Astrocyte (in vitro differentiated cells and primary cell): ENCODE measurements at regions not wholly inside any gene's neighbourhood (a gene's known extent, or its start where the extent isn't known, plus 50 kb on each side); places are given as distances from the start of the nearest gene placed in this dataset.

Experiments used
- DNase-seq: peaks from one replicate; pipeline ENCODE4 v3.0.0-alpha.2; 2010; ENCODE audit warnings: low read depth
- FAIRE-seq: peaks from 2 replicates; lab custom pipeline; 2011; peaks lifted over from hg19 to GRCh38; lab: Jason Lieb, UNC
- H2AFZ ChIP-seq: 2 replicates; pipeline ENCODE4 v1.6.0; 2012; ENCODE audit warnings: low read depth, low read length, inconsistent platforms
- H3K27ac ChIP-seq: 2 replicates; pipeline ENCODE4 v1.5.1; 2011; ENCODE audit warnings: low read depth, low read length, inconsistent platforms
- H3K27me3 ChIP-seq: 2 replicates; pipeline ENCODE4 v1.6.0; 2011; ENCODE audit warnings: low read length, inconsistent platforms; ENCODE audit not compliant: insufficient read depth
- H3K36me3 ChIP-seq: 2 replicates; pipeline ENCODE4 v1.5.1; 2011; ENCODE audit warnings: low read length, inconsistent platforms; ENCODE audit not compliant: insufficient read depth
- H3K4me1 ChIP-seq: 2 replicates; pipeline ENCODE4 v1.5.1; 2011; ENCODE audit warnings: low read length, inconsistent platforms; ENCODE audit not compliant: insufficient read depth
- H3K4me2 ChIP-seq: 2 replicates; pipeline ENCODE4 v1.6.0; 2012; ENCODE audit warnings: low read length, inconsistent platforms
- H3K4me3 ChIP-seq: 2 replicates; pipeline ENCODE4 v1.5.1; 2011; ENCODE audit warnings: low read depth, mild to moderate bottlenecking, low read length, inconsistent platforms; ENCODE audit not compliant: insufficient read depth
- H3K79me2 ChIP-seq: 2 replicates; pipeline ENCODE4 v1.6.0; 2012; ENCODE audit warnings: mild to moderate bottlenecking, low read length, inconsistent platforms; ENCODE audit not compliant: insufficient read depth
- H3K9ac ChIP-seq: 2 replicates; pipeline ENCODE4 v1.6.0; 2012; ENCODE audit warnings: mild to moderate bottlenecking, low read length, inconsistent platforms
- H3K9me3 ChIP-seq: 2 replicates; pipeline ENCODE4 v1.5.1; 2012; ENCODE audit warnings: low read depth, mild to moderate bottlenecking, low read length, inconsistent platforms; ENCODE audit not compliant: insufficient read depth
- H4K20me1 ChIP-seq: 2 replicates; pipeline ENCODE4 v1.6.0; 2012; ENCODE audit warnings: low read length, inconsistent platforms; ENCODE audit not compliant: insufficient read depth
- H3K27ac Mint-ChIP-seq: one replicate; pipeline ENCODE4 v1.8.0; 2021; ENCODE audit warnings: mild to moderate bottlenecking, mixed read lengths; ENCODE audit not compliant: unreplicated experiment
- H3K27me3 Mint-ChIP-seq: one replicate; pipeline ENCODE4 v1.8.0; 2021; ENCODE audit warnings: low read depth, mixed read lengths; ENCODE audit not compliant: unreplicated experiment
- H3K36me3 Mint-ChIP-seq: one replicate; pipeline ENCODE4 v1.8.0; 2021; ENCODE audit warnings: low read depth, mixed read lengths; ENCODE audit not compliant: unreplicated experiment
- H3K4me1 Mint-ChIP-seq: one replicate; pipeline ENCODE4 v1.8.0; 2021; ENCODE audit warnings: low read depth, mixed read lengths; ENCODE audit not compliant: unreplicated experiment
- H3K4me3 Mint-ChIP-seq: one replicate; pipeline ENCODE4 v1.8.0; 2021; ENCODE audit warnings: mild to moderate bottlenecking, moderate library complexity, mixed read lengths; ENCODE audit not compliant: unreplicated experiment
- H3K9me3 Mint-ChIP-seq: one replicate; pipeline ENCODE4 v1.8.0; 2021; ENCODE audit warnings: mild to moderate bottlenecking, mixed read lengths; ENCODE audit not compliant: unreplicated experiment
- EZH2 ChIP-seq: IDR thresholded peaks from 2 replicates; pipeline ENCODE4 v1.6.1; 2012; ENCODE audit warnings: mild to moderate bottlenecking, low read length, inconsistent platforms; ENCODE audit not compliant: insufficient read depth
- TF ChIP-seq, protein P1 (sequence below): IDR thresholded peaks from 2 replicates; pipeline ENCODE4 v1.5.1; 2011; ENCODE audit warnings: low read depth, mild to moderate bottlenecking, inconsistent platforms, low read length, moderate library complexity; ENCODE audit not compliant: insufficient read depth

DNA sequence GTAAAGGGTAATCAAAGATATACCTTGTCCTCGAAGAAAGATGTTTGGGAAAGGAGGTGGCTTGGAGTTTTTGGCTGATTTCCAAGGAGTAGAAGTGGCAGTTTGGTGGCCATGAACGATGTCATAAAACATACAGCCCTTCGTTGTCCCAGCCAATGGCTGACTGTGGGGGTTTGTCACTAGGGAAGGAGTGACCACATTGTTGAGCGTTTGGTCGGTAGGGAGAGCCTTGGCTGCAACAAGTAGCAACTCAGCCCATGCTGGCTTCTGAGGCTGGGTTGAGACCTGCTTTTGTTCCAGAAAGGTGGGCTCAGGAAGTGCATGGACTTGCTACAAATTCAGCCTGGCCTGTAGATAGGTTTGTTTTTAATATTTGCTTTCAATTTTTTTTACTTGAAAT lies 128.3 kb downstream of the BOD1 start:
- Histone ChIP-seq H3K79me2 (no peaks in the 10 kb centered on the region), H3K9me3 (no peaks in the 10 kb centered on the region), H3K4me1 (no peaks in the 10 kb centered on the region), H2AFZ (no peak overlapping the region), H4K20me1 (no peaks in the 10 kb centered on the region), H3K4me2 (no peak overlapping the region), H3K27ac (no peak overlapping the region), H3K36me3 (no peaks in the 10 kb centered on the region), H3K27me3 (no peaks in the 10 kb centered on the region), H3K9ac (no peak overlapping the region), H3K4me3 (no peak overlapping the region)
- TF ChIP-seq EZH2: no peak
- TF ChIP-seq, protein P1, sequence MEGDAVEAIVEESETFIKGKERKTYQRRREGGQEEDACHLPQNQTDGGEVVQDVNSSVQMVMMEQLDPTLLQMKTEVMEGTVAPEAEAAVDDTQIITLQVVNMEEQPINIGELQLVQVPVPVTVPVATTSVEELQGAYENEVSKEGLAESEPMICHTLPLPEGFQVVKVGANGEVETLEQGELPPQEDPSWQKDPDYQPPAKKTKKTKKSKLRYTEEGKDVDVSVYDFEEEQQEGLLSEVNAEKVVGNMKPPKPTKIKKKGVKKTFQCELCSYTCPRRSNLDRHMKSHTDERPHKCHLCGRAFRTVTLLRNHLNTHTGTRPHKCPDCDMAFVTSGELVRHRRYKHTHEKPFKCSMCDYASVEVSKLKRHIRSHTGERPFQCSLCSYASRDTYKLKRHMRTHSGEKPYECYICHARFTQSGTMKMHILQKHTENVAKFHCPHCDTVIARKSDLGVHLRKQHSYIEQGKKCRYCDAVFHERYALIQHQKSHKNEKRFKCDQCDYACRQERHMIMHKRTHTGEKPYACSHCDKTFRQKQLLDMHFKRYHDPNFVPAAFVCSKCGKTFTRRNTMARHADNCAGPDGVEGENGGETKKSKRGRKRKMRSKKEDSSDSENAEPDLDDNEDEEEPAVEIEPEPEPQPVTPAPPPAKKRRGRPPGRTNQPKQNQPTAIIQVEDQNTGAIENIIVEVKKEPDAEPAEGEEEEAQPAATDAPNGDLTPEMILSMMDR: no peak
- Mint-ChIP-seq H3K27ac (peak overlapping the region; percentile 83), H3K36me3 (no peaks in the 10 kb centered on the region), H3K4me3 (no peak overlapping the region), H3K9me3 (no peaks in the 10 kb centered on the region), H3K4me1 (peaks cover 4% of the 10 kb centered on the region), H3K27me3 (peaks cover 2% of the 10 kb centered on the region)
- FAIRE-seq: no peak
- no peak for DNase-seq

DNA sequence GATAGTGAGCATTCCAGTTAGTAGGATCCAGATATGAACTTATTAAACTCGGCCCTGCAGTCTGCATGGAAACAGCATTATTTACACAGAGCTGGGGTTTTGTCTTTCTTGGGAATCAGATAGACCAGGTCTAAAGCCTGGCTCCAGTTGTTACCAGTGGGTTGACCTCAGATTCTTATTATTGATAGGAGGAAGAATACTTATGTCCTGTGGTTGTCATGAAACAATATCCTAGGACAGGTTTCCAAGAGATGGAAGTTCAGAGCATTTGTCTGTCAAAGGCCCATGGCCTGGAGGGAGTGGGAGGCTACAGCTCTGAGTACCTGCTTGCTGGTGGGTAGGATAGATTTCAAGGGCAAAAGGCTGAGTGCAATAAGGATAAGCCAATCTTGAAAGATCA lies 129.2 kb downstream of the BOD1 start:
- no peak overlapping the region for H3K9ac ChIP-seq
- no peak overlapping the region for H3K4me3 Mint-ChIP-seq
- peaks cover 2% of the 10 kb centered on the region for H3K27me3 Mint-ChIP-seq
- H3K27ac Mint-ChIP-seq: no peak overlapping the region
- H3K36me3 ChIP-seq: no peaks in the 10 kb centered on the region
- H3K4me1 Mint-ChIP-seq: peaks cover 4% of the 10 kb centered on the region
- no peak overlapping the region for H3K4me2 ChIP-seq
- no peak for FAIRE-seq
- H3K79me2 ChIP-seq: no peaks in the 10 kb centered on the region
- no peak overlapping the region for H2AFZ ChIP-seq
- H3K4me3 ChIP-seq: no peak overlapping the region
- TF ChIP-seq, protein P1: no peak
- TF ChIP-seq EZH2: no peak
- no peak overlapping the region for H3K27ac ChIP-seq
- no peaks in the 10 kb centered on the region for H3K4me1 ChIP-seq
- H3K9me3 Mint-ChIP-seq: no peaks in the 10 kb centered on the region
- no peaks in the 10 kb centered on the region for H4K20me1 ChIP-seq
- no peaks in the 10 kb centered on the region for H3K36me3 Mint-ChIP-seq
- DNase-seq: no peak
- no peaks in the 10 kb centered on the region for H3K27me3 ChIP-seq
- H3K9me3 ChIP-seq: no peaks in the 10 kb centered on the region

DNA sequence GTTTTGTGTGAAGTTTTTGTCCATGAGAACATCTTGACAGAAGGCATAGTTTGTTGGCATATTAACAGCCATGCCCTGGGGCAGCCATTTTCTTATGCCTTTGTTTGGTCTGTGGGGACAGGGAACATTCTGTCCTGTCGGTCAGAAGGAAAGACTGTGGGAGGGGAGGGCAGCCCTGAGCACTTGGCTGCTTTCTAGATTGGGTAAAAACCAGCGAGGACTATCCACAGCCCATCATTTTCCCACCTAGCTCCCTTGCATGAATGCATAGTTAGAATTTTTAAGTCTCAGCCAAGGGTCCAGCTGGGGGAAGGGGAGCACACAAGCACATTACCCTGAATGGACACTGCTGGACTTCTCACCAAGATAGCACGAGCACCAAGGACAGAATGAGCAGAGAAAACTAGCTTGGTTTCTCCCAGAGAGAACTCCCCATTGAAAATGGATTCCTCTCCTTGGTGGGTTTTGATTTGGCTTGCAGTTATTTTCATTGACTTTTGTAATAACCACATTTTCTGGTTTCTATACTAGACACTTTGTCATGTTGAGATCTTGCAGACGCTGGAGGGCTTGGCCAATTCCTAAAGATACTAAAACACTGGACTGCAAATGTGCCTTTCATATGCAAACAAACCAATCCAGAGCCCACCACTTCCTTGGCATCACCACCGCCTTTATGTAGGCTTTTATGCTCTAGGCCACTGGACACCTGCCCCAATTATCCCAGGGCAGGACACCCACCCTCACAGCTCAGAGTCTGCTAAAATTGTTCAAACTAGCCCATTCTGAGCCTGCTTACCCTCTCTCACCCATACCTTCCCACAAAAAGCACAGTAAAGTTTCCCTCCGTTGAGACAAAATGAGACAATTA lies 129.9 kb downstream of the BOD1 start:
- no peaks in the 10 kb centered on the region for H3K36me3 ChIP-seq
- Mint-ChIP-seq H3K4me1 (peaks cover 4% of the 10 kb centered on the region), H3K36me3 (no peaks in the 10 kb centered on the region), H3K4me3 (no peak overlapping the region), H3K27ac (no peak overlapping the region), H3K27me3 (peaks cover 4% of the 10 kb centered on the region), H3K9me3 (no peaks in the 10 kb centered on the region)
- H2AFZ ChIP-seq: no peak overlapping the region
- no peak overlapping the region for H3K9ac ChIP-seq
- FAIRE-seq (no peak), DNase-seq (no peak)
- no peak for TF ChIP-seq EZH2
- TF ChIP-seq, protein P1: no peak
- H3K4me2 ChIP-seq: no peak overlapping the region
- no peaks in the 10 kb centered on the region for H3K9me3 ChIP-seq
- no peak overlapping the region for H3K27ac ChIP-seq
- no peaks in the 10 kb centered on the region for H3K27me3 ChIP-seq
- H4K20me1 ChIP-seq: no peaks in the 10 kb centered on the region
- no peaks in the 10 kb centered on the region for H3K79me2 ChIP-seq
- H3K4me1 ChIP-seq: no peaks in the 10 kb centered on the region
- H3K4me3 ChIP-seq: no peak overlapping the region
